Esophagus muscularis mucosa (tissue), 4 donors: ENCODE measurements at regions not wholly inside any gene's neighbourhood (a gene's known extent, or its start where the extent isn't known, plus 50 kb on each side); places are given as distances from the start of the nearest gene placed in this dataset.

Experiments
- DNase-seq: peaks from one replicate; pipeline ENCODE4 v3.0.0-alpha.2; 2017; ENCODE audit errors: extremely low spot score
- H3K27ac ChIP-seq, 4 donors: fragments of 200-600 bp; sonication (generic); replicated peaks in 1 of 4; 1 replicate in 3 of 4; 2 replicates in 1 of 4; pipeline ENCODE4 v1.5.1; 2016 to 2019; ENCODE audit warnings: mild to moderate bottlenecking in 1 of 4
- H3K27me3 ChIP-seq, 4 donors: fragments of 200-600 bp; sonication (generic); one replicate each; pipeline versions ENCODE4 v1.5.1 to v1.6.0; 2016 to 2019
- H3K36me3 ChIP-seq, 4 donors: fragments of 200-600 bp; sonication (generic); one replicate each; pipeline ENCODE4 v1.5.1; 2016 to 2019
- H3K4me1 ChIP-seq, 4 donors: fragments of 200-600 bp; sonication (generic); one replicate each; pipeline ENCODE4 v1.5.1; 2016 to 2019
- H3K4me3 ChIP-seq, 4 donors: fragments of 200-600 bp; sonication (generic); 1 replicate in 2 of 4; 2 replicates in 2 of 4; pipeline ENCODE4 v1.5.1; 2016 to 2019; ENCODE audit warnings: mild to moderate bottlenecking in 4 of 4, moderate library complexity in 1 of 4
- H3K9me3 ChIP-seq, 4 donors: fragments of 200-600 bp; sonication (generic); 1 replicate in 3 of 4; 2 replicates in 1 of 4; pipeline ENCODE4 v1.5.1; 2016 to 2019
- CTCF ChIP-seq, 3 experiments: fragments of 200-600 bp in 2 of 3; fragments of 450-650 bp in 1 of 3; sonication (generic) in 2 of 3; IDR thresholded peaks; one replicate each; pipeline ENCODE4 v1.5.1; 2017 to 2019; ENCODE audit warnings: antibody characterized with exemption in 3 of 3, mild to moderate bottlenecking in 2 of 3, moderate library complexity in 1 of 3
- EP300 ChIP-seq: sonication (generic); formaldehyde crosslinking; IDR thresholded peaks from one replicate; pipeline ENCODE4 v1.6.1; 2017; ENCODE audit warnings: antibody characterized with exemption
- POLR2A ChIP-seq: fragments of 450-650 bp; IDR thresholded peaks from one replicate; pipeline ENCODE4 v1.6.1; 2017; ENCODE audit warnings: antibody characterized with exemption, moderate library complexity, mild to moderate bottlenecking, low read depth
- POLR2AphosphoS5 ChIP-seq, 2 donors: sonication (generic); formaldehyde crosslinking; IDR thresholded peaks; one replicate each; pipeline ENCODE4 v1.6.1; 2017; ENCODE audit warnings: antibody characterized with exemption in 2 of 2
- WGBS: methylation state at CpG from one replicate; pipeline ENCODE4 v1.1.5; 2018; 5-methylcytosine and 5-hydroxymethylcytosine counted together
- intact Hi-C: fragments of 100-400 bp; cut with DNase I; formaldehyde crosslinking; loops from one replicate; pipeline ENCODE4 v1.15.1; 2023

- intact Hi-C loops: loop anchor here (10.0 kb wide), 1 partner anchor 142 kb away; no protein-coding TSS in a partner anchor
- Histone ChIP-seq H3K27ac (no peak overlapping the region), H3K27me3 (no peaks in the 10 kb centered on the region), H3K4me3 (no peak overlapping the region), H3K36me3 (no peaks in the 10 kb centered on the region), H3K4me1 (peaks cover 9 to 45% (median 33%) of the 10 kb centered on the region in 4 donors), H3K9me3 (no peaks in the 10 kb centered on the region)
- no peak for DNase-seq
- WGBS: 80% methylated on average over 3 of the region's 9 CpGs
- TF ChIP-seq POLR2AphosphoS5 (IDR thresholded peaks at IDR 0.05): no peak
- TF ChIP-seq EP300: no peak
- TF ChIP-seq CTCF (IDR thresholded peaks at IDR 0.05): no peak
- no peak for TF ChIP-seq POLR2A
These were observed 293.7 kb upstream of the FOXF1 start for GRCh38 chr16:86216591-86216990.

GRCh38 chr16:86217001-86217890 lies 293.1 kb upstream of the FOXF1 start:
- H3K4me1 ChIP-seq: peaks cover 9 to 40% (median 35%) of the 10 kb centered on the region in 4 donors
- TF ChIP-seq CTCF (IDR thresholded peaks at IDR 0.05) (no peak), POLR2AphosphoS5 (IDR thresholded peaks at IDR 0.05) (no peak), EP300 (no peak), POLR2A (no peak)
- intact Hi-C loops: loop anchor here (10.0 kb wide), 1 partner anchor 142 kb away; no protein-coding TSS in a partner anchor
- no peaks in the 10 kb centered on the region for H3K9me3 ChIP-seq
- no peak overlapping the region for H3K27ac ChIP-seq
- H3K27me3 ChIP-seq: no peaks in the 10 kb centered on the region
- WGBS: 86% methylated on average over 18 of the region's 27 CpGs
- no peak overlapping the region for H3K4me3 ChIP-seq
- DNase-seq: no peak
- H3K36me3 ChIP-seq: no peaks in the 10 kb centered on the region

GRCh38 chr16:86217891-86218270 lies 292.4 kb upstream of the FOXF1 start:
- TF ChIP-seq POLR2AphosphoS5 (IDR thresholded peaks at IDR 0.05) (no peak), POLR2A (no peak), EP300 (no peak), CTCF (IDR thresholded peaks at IDR 0.05) (no peak)
- DNase-seq: no peak
- Histone ChIP-seq H3K4me3 (no peak overlapping the region), H3K27ac (no peak overlapping the region), H3K27me3 (no peaks in the 10 kb centered on the region), H3K36me3 (no peaks in the 10 kb centered on the region), H3K9me3 (no peaks in the 10 kb centered on the region), H3K4me1 (peaks cover 9 to 41% (median 38%) of the 10 kb centered on the region in 4 donors)
- intact Hi-C loops: loop anchor here (10.0 kb wide), 1 partner anchor 143 kb away; no protein-coding TSS in a partner anchor
- 75% methylated on average over 7 of the region's 7 CpGs for WGBS

- intact Hi-C loops: loop anchor here (10.0 kb wide), 1 partner anchor 144 kb away; no protein-coding TSS in a partner anchor
- 88% methylated on average over 9 of the region's 9 CpGs for WGBS
- H3K27me3 ChIP-seq: no peaks in the 10 kb centered on the region
These were observed 291.7 kb upstream of the FOXF1 start for GRCh38 chr16:86218479-86219170.

More at GRCh38 chr16:86218479-86219170, 291.7 kb upstream of the FOXF1 start:
- H3K4me1 ChIP-seq: peaks cover 9 to 41% (median 37%) of the 10 kb centered on the region in 4 donors
- no peaks in the 10 kb centered on the region for H3K9me3 ChIP-seq
- no peak overlapping the region for H3K27ac ChIP-seq
- no peak for TF ChIP-seq POLR2A
- no peak for TF ChIP-seq CTCF (IDR thresholded peaks at IDR 0.05)
- no peak for DNase-seq
- no peaks in the 10 kb centered on the region for H3K36me3 ChIP-seq
- no peak overlapping the region for H3K4me3 ChIP-seq
